HG03457 (cell line): ENCODE measurements at regions not wholly inside any gene's neighbourhood (a gene's known extent, or its start where the extent isn't known, plus 50 kb on each side); places are given as distances from the start of the nearest gene placed in this dataset.
"Not testable (repeated sequence)": the region's sequence is repeated elsewhere in the genome, so short reads cannot be mapped to it uniquely, and the experiment has no call there.

Source experiments
- ATAC-seq: cut with Tn5 transposase; IDR thresholded peaks from one replicate; pipeline ENCODE4 v1.9.1; 2021; ENCODE audit warnings: moderate number of reproducible peaks; ENCODE audit not compliant: unreplicated experiment

DNA sequence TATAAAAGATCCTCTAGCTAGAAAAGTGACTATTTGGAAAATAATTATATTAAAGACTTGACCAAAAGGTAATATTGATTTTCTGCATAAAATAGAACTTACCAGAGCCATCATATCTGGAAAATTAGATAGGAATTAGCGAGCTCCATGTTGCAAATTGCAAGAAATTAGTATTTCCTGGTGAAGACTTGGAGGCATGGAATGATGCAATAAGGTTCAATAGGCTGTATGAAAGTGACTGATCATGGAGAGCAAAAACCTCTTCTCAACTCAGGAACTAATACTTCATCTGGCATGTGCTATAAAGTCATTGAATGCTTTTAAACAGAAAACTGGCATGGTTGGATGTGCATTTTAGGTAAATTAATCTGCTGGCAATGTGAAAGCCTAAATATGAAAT, 66.3 kb upstream of the UFM1 start:
- ATAC-seq: no peak

GRCh38 chr13:38265132-38265497, 84.5 kb upstream of the UFM1 start:
- no peak for ATAC-seq

GRCh38 chr13:38264363-38265131, 85.1 kb upstream of the UFM1 start:
- no peak for ATAC-seq

DNA sequence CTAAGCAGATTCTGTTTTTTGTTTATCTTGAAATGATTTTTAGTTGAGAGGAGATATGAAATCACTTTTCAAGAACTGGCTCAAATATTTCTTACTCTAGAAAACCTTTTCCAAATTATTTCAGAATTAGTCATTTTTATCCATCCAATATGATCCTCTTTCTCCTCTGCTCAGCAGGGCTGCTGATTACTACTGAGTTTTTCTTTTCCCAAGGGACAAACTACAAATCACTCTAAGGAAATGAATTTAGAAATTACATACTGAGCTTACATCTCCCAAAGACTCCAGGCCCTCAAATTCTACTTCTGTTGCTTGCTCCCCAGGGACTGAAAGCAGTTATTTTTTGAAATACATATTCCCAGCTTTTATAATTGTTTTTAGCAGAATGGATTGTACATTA, 87.4 kb upstream of the UFM1 start:
- no peak for ATAC-seq

GRCh38 chr13:38255600-38255999, 94.1 kb upstream of the UFM1 start:
- ATAC-seq: no peak

DNA sequence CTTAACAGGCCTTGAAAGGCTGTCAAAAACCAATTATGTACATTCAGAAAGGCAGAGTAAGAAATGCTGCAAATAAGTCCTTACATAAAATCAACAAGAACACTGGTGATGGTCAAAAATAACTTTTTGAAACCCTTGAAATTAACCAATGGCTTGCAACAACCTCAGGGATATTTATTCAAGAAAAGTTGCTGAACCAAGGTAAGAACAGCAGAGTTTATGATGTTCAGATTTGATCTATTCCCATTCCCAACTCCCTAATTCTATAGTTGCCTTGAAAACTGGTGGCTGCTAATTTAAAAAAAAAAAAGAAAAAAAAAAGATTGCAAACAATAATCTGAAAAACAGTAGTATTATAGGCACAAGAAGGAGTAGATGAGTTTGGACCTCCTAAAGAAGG, 109.8 kb upstream of the UFM1 start:
- no peak for ATAC-seq

- ATAC-seq: no peak
Measured at GRCh38 chr13:38228322-38228721, 121.3 kb upstream of the UFM1 start.

- ATAC-seq: no peak
Measured at GRCh38 chr13:38226496-38226895, 123.2 kb upstream of the UFM1 start.

DNA sequence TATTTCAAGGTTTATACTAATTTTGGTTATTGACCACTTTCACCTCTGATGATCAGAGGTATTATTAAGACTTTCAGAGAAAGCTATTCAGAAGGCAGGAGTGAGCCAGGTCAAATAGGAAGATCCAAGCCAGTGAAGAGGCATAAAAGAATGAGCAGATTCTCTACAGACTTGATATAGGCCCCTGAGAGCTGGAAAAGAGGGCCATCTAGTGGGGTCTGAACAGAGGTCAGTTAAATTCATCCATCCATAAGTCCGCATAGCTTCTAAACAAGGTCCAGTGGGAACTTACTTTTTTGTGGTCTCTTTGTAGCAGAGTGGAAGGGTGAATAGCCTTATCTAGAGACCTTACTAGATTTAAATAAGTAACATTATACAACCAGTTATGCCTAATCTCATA, 126.6 kb upstream of the UFM1 start:
- ATAC-seq: no peak

GRCh38 chr13:38221120-38221519, 128.5 kb upstream of the UFM1 start:
- ATAC-seq: not testable (repeated sequence)

- ATAC-seq: no peak
Measured at GRCh38 chr13:38216181-38216580, 133.5 kb upstream of the UFM1 start.

- no peak for ATAC-seq
Measured at GRCh38 chr13:38213314-38213713, 136.3 kb upstream of the UFM1 start.

DNA sequence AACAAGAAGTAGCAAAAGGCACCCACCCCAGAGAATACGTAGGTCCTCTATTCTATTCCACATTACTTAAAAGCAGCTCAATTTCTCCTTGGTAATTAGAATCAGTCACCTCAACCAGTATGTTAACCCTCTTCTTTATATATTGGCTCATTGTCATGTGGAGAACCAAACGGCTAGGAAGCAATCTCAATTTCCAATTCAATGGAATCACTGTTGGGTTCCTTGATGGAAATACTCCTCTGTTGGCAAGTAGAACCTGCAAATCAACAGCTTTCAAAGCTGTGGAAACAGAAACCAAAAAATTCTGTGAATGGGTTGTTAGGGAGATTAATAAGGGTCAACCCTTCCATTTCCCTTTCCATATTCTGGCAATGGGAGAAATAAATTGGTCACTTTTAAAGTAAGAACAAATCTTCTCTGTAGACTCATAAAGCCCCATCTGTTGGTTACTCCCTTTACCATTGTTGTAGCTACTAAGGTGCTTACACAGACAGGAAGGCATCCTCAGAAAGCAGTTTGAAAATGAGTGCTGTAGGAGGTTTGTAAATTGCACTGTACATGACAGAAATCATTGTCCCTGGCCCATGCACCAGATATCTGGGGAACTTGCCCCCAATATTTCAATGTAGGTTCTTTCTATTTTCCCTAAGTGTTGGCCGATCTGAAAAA, 138.6 kb upstream of the UFM1 start:
- ATAC-seq: no peak

- no peak for ATAC-seq
Measured at GRCh38 chr13:38204556-38204955, 145.1 kb upstream of the UFM1 start.

DNA sequence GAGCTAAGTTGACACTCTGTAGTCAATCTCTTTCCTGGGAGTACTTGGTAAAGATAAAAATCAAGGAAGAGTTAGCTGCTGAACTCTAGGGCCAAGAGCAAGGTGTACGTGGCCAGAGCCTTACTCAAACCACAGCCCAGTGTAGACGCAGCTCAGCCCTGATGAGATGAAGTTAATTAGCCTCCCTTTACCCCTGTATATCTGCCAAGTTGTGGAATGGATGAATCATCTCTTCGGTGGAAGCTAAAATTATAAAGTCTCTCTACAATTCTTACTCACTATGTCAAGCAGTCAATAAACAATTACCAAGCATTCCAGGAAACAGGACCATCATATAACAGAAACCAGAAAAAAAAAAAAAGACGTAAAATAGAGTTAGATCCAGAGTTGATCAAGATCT, 146.9 kb upstream of the UFM1 start:
- ATAC-seq: no peak

DNA sequence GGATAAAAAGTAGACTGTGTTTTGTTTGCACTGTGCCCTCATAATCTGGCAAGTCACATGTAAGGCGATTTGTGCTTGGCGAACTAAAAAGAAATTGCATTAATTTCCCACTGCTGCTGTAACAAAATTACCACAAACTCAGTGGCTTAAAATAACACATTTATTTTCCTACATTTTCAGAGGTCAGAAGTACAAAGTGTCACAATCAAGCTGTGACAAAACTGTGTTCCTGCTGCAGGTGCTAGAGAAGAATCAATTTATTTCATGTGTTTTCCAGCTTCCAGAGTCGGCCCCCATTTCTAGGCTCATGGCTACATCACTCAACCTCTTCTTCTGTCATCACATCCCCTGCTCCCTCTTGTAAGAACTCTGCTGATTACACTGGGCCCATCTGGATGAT, 158.6 kb upstream of the UFM1 start:
- no peak for ATAC-seq

DNA sequence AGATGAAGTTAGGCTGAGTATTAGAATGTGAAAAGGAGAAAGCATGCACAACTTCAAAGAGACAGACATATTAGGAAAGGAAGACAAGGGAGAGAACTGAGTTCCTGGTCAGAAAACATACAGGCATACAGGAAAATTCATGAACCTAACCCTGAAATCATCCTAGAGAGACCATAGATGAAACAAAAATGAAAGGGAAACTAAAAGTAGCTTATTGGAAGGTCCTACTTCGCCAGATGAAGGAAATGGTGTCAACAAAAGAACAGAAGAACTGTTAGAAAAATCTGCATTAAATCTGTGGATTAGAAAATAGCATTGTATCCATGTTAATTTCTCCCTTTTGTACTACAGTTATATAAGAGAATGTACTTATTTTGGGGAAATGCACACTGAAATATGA, 169.0 kb upstream of the UFM1 start:
- no peak for ATAC-seq

- ATAC-seq: no peak
Measured at GRCh38 chr13:38180126-38180525, 169.5 kb upstream of the UFM1 start.

DNA sequence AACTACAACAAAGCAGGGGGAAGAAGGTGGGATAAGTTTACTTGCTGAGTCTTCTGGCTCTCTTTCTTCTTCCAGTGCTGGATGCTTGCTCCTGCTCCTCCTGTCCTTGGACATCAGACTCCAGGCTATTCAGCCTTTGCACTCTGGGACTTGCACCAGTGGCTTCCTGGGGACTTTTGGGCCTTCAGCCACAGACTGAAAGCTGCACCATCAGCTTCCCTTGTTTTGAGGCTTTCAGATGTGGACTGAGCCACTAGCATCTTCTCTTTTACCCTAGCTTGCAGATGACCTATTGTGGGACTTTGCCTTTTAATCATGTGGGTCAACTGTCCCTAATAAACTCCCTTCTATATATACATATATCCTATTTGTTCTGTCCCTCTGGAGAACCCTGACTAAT, 173.0 kb upstream of the UFM1 start:
- ATAC-seq: no peak

- no peak for ATAC-seq
Measured at GRCh38 chr13:38173403-38173802, 176.2 kb upstream of the UFM1 start.

DNA sequence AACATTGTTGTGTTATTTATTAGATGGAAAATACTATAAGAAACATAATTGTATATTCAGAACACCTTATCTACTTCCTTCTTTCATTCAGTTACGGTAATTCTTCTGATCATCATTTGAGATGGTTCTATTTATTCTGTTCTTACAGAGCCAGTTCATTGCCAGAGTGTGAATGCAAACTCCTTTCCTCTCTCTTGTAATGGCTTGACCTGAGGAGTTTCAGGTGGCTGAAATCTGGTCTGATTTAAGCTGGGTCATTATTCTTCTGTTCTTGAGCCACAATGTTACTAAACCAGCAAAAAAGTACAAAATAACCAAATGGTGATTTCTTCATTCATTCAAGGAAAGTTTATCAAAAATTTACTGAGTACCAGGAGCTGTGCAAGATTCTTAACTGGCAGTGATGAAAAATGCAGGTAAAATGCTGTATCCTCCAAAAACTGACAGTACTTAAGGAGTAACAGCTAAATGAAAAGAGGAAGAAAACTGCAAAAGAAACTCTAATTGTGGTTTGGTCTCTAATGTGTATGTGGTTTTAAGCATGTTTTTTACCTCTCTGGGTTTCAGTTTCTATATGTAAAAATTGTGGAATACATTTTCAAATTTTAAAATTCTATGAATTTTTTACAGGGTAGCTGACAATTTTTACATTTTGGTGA, 182.4 kb upstream of the UFM1 start:
- ATAC-seq: peak; percentile 96

DNA sequence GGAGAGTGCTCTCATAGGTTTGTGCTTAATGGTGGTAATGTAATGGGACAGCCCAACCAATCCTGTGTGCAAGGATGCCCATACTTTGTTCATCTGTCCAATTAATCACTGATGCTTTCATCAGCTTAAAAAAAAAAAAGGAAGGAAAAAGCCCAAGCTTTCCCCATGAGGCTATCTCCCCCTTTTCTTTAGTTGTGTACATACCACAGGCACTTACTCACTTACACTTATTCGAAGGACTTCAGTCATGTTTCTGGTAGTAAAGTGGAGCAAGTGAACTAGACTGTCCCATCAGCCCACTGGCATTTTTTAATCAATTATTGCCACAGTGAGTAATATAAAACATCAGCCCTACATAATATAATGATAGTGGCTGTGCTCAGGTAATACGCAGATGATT, 183.5 kb upstream of the UFM1 start:
- no peak for ATAC-seq
